ENCODE measurements at regions not wholly inside any gene's neighbourhood (a gene's known extent, or its start where the extent isn't known, plus 50 kb on each side); places are given as distances from the start of the nearest gene placed in this dataset.

GRCh38 chr5:135238622-135239452 lies 160.2 kb downstream of the MACROH2A1 start:
- Histone ChIP-seq H3K4me1 (no peaks in the 10 kb centered on the region), H3K4me3 (no peak overlapping the region), H3K27ac (no peak overlapping the region), H3K36me3 (no peaks in the 10 kb centered on the region), H3K27me3 (no peaks in the 10 kb centered on the region), H3K9me3 (no peaks in the 10 kb centered on the region)
- intact Hi-C loops (cut with DNase I) = no loop called here
- DNase-seq (peak in 1 of 6 donors; percentile 3), FAIRE-seq (no peak), ATAC-seq (no peak)
- WGBS, 2 donors = 65 to 69% methylated on average over 11 of the region's 11 CpGs
- TF ChIP-seq CTCF (IDR thresholded peaks at IDR 0.05) = no peak

GRCh38 chr5:135237748-135238103 lies 161.3 kb downstream of the MACROH2A1 start:
- FAIRE-seq (no peak), ATAC-seq (no peak)
- WGBS, 2 donors = 73 to 78% methylated on average over 9 of the region's 9 CpGs

GRCh38 chr5:135236908-135237747 lies 161.9 kb downstream of the MACROH2A1 start:
- Histone ChIP-seq H3K4me3 (no peak overlapping the region), H3K27ac (no peak overlapping the region), H3K9me3 (no peaks in the 10 kb centered on the region), H3K4me1 (no peaks in the 10 kb centered on the region), H3K27me3 (no peaks in the 10 kb centered on the region), H3K36me3 (no peaks in the 10 kb centered on the region)
- WGBS, 2 donors = 53 to 62% methylated on average over 9 of the region's 9 CpGs
- intact Hi-C loops (cut with DNase I) = no loop called here
- no peak for DNase-seq
- TF ChIP-seq CTCF (IDR thresholded peaks at IDR 0.05) = no peak
- ATAC-seq = no peak
- no peak for FAIRE-seq

More at GRCh38 chr5:135237748-135238103, 161.3 kb downstream of the MACROH2A1 start:
- Histone ChIP-seq H3K4me1 (no peaks in the 10 kb centered on the region), H3K9me3 (no peaks in the 10 kb centered on the region), H3K36me3 (no peaks in the 10 kb centered on the region), H3K27ac (no peak overlapping the region), H3K27me3 (no peaks in the 10 kb centered on the region), H3K4me3 (no peak overlapping the region)
- no peak for DNase-seq
- intact Hi-C loops (cut with DNase I) = no loop called here
- TF ChIP-seq CTCF (IDR thresholded peaks at IDR 0.05) = no peak

GRCh38 chr5:135236228-135236907 lies 162.7 kb downstream of the MACROH2A1 start:
- DNase-seq = no peak

More at GRCh38 chr5:135236228-135236907, 162.7 kb downstream of the MACROH2A1 start:
- no peaks in the 10 kb centered on the region for H3K36me3 ChIP-seq
- H3K4me3 ChIP-seq = no peak overlapping the region
- WGBS, 2 donors = 59 to 63% methylated on average over 11 of the region's 11 CpGs
- FAIRE-seq (no peak), ATAC-seq (no peak)
- intact Hi-C loops (cut with DNase I) = no loop called here
- no peak for TF ChIP-seq CTCF (IDR thresholded peaks at IDR 0.05)
- H3K9me3 ChIP-seq = no peaks in the 10 kb centered on the region
- H3K27ac ChIP-seq = no peak overlapping the region
- H3K4me1 ChIP-seq = no peaks in the 10 kb centered on the region
- no peaks in the 10 kb centered on the region for H3K27me3 ChIP-seq

Measured in pancreas (tissue), 10 donors.